Activated T-helper 17 cell treated with anti-CD3 and anti-CD28 coated beads, Interleukin-2, amount 50 U/mL, for 72 hours (primary cell): ENCODE measurements at regions not wholly inside any gene's neighbourhood (a gene's known extent, or its start where the extent isn't known, plus 50 kb on each side); places are given as distances from the start of the nearest gene placed in this dataset.
"Not testable (repeated sequence)": the region's sequence is repeated elsewhere in the genome, so short reads cannot be mapped to it uniquely, and the experiment has no call there.

Source experiments
- ATAC-seq: fragments of 150-1000 bp; cut with Tn5 transposase; replicated peaks from 2 replicates; pipeline ENCODE4 v1.10.0; 2021; ENCODE audit warnings: mild to moderate bottlenecking, moderate library complexity
- H3K27ac Mint-ChIP-seq: one replicate; pipeline ENCODE4 v1.8.0; 2022; ENCODE audit warnings: mixed read lengths
- H3K27me3 Mint-ChIP-seq: one replicate; pipeline ENCODE4 v1.8.0; 2022; ENCODE audit warnings: mixed read lengths
- H3K36me3 Mint-ChIP-seq: one replicate; pipeline ENCODE4 v1.8.0; 2022; ENCODE audit warnings: low read depth, mild to moderate bottlenecking, mixed read lengths
- H3K4me1 Mint-ChIP-seq: one replicate; pipeline ENCODE4 v1.8.0; 2022; ENCODE audit warnings: mixed read lengths
- H3K4me3 Mint-ChIP-seq: one replicate; pipeline ENCODE4 v1.8.0; 2022; ENCODE audit warnings: mild to moderate bottlenecking, mixed read lengths
- H3K9me3 Mint-ChIP-seq: one replicate; pipeline ENCODE4 v1.8.0; 2022; ENCODE audit warnings: mixed read lengths

- H3K4me3 Mint-ChIP-seq, H3K4me1 Mint-ChIP-seq, H3K27me3 Mint-ChIP-seq, H3K36me3 Mint-ChIP-seq, ATAC-seq, H3K9me3 Mint-ChIP-seq, H3K27ac Mint-ChIP-seq: not testable (repeated sequence)
Observed at GRCh38 chr1:208488432-208488831, 244.2 kb upstream of the PLXNA2 start.

GRCh38 chr1:208496467-208497371, 252.5 kb upstream of the PLXNA2 start:
- no peaks in the 10 kb centered on the region for H3K36me3 Mint-ChIP-seq
- no peaks in the 10 kb centered on the region for H3K9me3 Mint-ChIP-seq
- no peak overlapping the region for H3K4me3 Mint-ChIP-seq
- H3K27ac Mint-ChIP-seq = no peak overlapping the region
- ATAC-seq = no peak
- H3K27me3 Mint-ChIP-seq = peaks cover 27% of the 10 kb centered on the region
- H3K4me1 Mint-ChIP-seq = no peaks in the 10 kb centered on the region

GRCh38 chr1:208497866-208498541, 253.8 kb upstream of the PLXNA2 start:
- Mint-ChIP-seq H3K27me3 (peaks cover 27% of the 10 kb centered on the region), H3K27ac (no peak overlapping the region), H3K9me3 (no peaks in the 10 kb centered on the region), H3K36me3 (no peaks in the 10 kb centered on the region), H3K4me3 (no peak overlapping the region), H3K4me1 (no peaks in the 10 kb centered on the region)
- no peak for ATAC-seq

GRCh38 chr1:208499026-208499425, 254.8 kb upstream of the PLXNA2 start:
- no peak overlapping the region for H3K27ac Mint-ChIP-seq
- peaks cover 31% of the 10 kb centered on the region for H3K27me3 Mint-ChIP-seq
- no peak overlapping the region for H3K4me3 Mint-ChIP-seq
- H3K4me1 Mint-ChIP-seq = no peaks in the 10 kb centered on the region
- no peak for ATAC-seq
- H3K36me3 Mint-ChIP-seq = no peaks in the 10 kb centered on the region
- H3K9me3 Mint-ChIP-seq = no peaks in the 10 kb centered on the region

- H3K4me3 Mint-ChIP-seq = no peak overlapping the region
- no peaks in the 10 kb centered on the region for H3K36me3 Mint-ChIP-seq
- no peak for ATAC-seq
- H3K27me3 Mint-ChIP-seq = peaks cover 31% of the 10 kb centered on the region
- H3K27ac Mint-ChIP-seq = no peak overlapping the region
- H3K4me1 Mint-ChIP-seq = no peaks in the 10 kb centered on the region
- no peaks in the 10 kb centered on the region for H3K9me3 Mint-ChIP-seq
Observed at GRCh38 chr1:208499601-208500000, 255.4 kb upstream of the PLXNA2 start.

- Mint-ChIP-seq H3K36me3 (no peaks in the 10 kb centered on the region), H3K4me1 (no peaks in the 10 kb centered on the region), H3K9me3 (no peaks in the 10 kb centered on the region), H3K27ac (no peak overlapping the region), H3K27me3 (peaks cover 35% of the 10 kb centered on the region), H3K4me3 (no peak overlapping the region)
- no peak for ATAC-seq
Observed at GRCh38 chr1:208500375-208500774, 256.2 kb upstream of the PLXNA2 start.

GRCh38 chr1:208501542-208501941, 257.4 kb upstream of the PLXNA2 start:
- no peak for ATAC-seq
- no peak overlapping the region for H3K27ac Mint-ChIP-seq
- no peaks in the 10 kb centered on the region for H3K4me1 Mint-ChIP-seq
- no peak overlapping the region for H3K4me3 Mint-ChIP-seq
- peaks cover 33% of the 10 kb centered on the region for H3K27me3 Mint-ChIP-seq
- no peaks in the 10 kb centered on the region for H3K9me3 Mint-ChIP-seq
- no peaks in the 10 kb centered on the region for H3K36me3 Mint-ChIP-seq

- peaks cover 32% of the 10 kb centered on the region for H3K27me3 Mint-ChIP-seq
- no peaks in the 10 kb centered on the region for H3K36me3 Mint-ChIP-seq
- no peak for ATAC-seq
- H3K9me3 Mint-ChIP-seq = no peaks in the 10 kb centered on the region
- H3K27ac Mint-ChIP-seq = no peak overlapping the region
- no peaks in the 10 kb centered on the region for H3K4me1 Mint-ChIP-seq
- H3K4me3 Mint-ChIP-seq = no peak overlapping the region
Observed at GRCh38 chr1:208503787-208504186, 259.6 kb upstream of the PLXNA2 start.

GRCh38 chr1:208506812-208507211, 262.6 kb upstream of the PLXNA2 start:
- Mint-ChIP-seq H3K36me3 (no peaks in the 10 kb centered on the region), H3K4me1 (no peaks in the 10 kb centered on the region), H3K4me3 (no peak overlapping the region), H3K27ac (no peak overlapping the region), H3K9me3 (no peaks in the 10 kb centered on the region), H3K27me3 (peaks cover 18% of the 10 kb centered on the region)
- no peak for ATAC-seq

- Mint-ChIP-seq H3K27me3 (peaks cover 13% of the 10 kb centered on the region), H3K9me3 (no peaks in the 10 kb centered on the region)
Observed at GRCh38 chr1:208509072-208509471, 264.9 kb upstream of the PLXNA2 start.

GRCh38 chr1:208510192-208510952, 266.2 kb upstream of the PLXNA2 start:
- ATAC-seq = no peak
- H3K9me3 Mint-ChIP-seq = peaks cover 3% of the 10 kb centered on the region
- H3K27ac Mint-ChIP-seq = no peak overlapping the region
- peaks cover 13% of the 10 kb centered on the region for H3K27me3 Mint-ChIP-seq
- no peaks in the 10 kb centered on the region for H3K36me3 Mint-ChIP-seq
- H3K4me3 Mint-ChIP-seq = no peak overlapping the region
- H3K4me1 Mint-ChIP-seq = no peaks in the 10 kb centered on the region

More at GRCh38 chr1:208509072-208509471, 264.9 kb upstream of the PLXNA2 start:
- no peak overlapping the region for H3K4me3 Mint-ChIP-seq
- H3K36me3 Mint-ChIP-seq = no peaks in the 10 kb centered on the region
- ATAC-seq = no peak
- H3K27ac Mint-ChIP-seq = no peak overlapping the region
- no peaks in the 10 kb centered on the region for H3K4me1 Mint-ChIP-seq

GRCh38 chr1:208511242-208511860, 267.2 kb upstream of the PLXNA2 start:
- peaks cover 8% of the 10 kb centered on the region for H3K27me3 Mint-ChIP-seq
- peaks cover 3% of the 10 kb centered on the region for H3K9me3 Mint-ChIP-seq
- no peak overlapping the region for H3K4me3 Mint-ChIP-seq
- H3K27ac Mint-ChIP-seq = no peak overlapping the region
- ATAC-seq = no peak
- no peaks in the 10 kb centered on the region for H3K36me3 Mint-ChIP-seq
- no peaks in the 10 kb centered on the region for H3K4me1 Mint-ChIP-seq

- ATAC-seq = no peak
- Mint-ChIP-seq H3K27me3 (peaks cover 3% of the 10 kb centered on the region), H3K4me1 (no peaks in the 10 kb centered on the region), H3K9me3 (peaks cover 10% of the 10 kb centered on the region), H3K27ac (no peak overlapping the region), H3K4me3 (no peak overlapping the region), H3K36me3 (no peaks in the 10 kb centered on the region)
Observed at GRCh38 chr1:208513799-208514198, 269.6 kb upstream of the PLXNA2 start.

- peaks cover 3% of the 10 kb centered on the region for H3K27me3 Mint-ChIP-seq
- no peaks in the 10 kb centered on the region for H3K36me3 Mint-ChIP-seq
- no peaks in the 10 kb centered on the region for H3K4me1 Mint-ChIP-seq
- no peak for ATAC-seq
- H3K27ac Mint-ChIP-seq = no peak overlapping the region
- H3K9me3 Mint-ChIP-seq = peaks cover 10% of the 10 kb centered on the region
- no peak overlapping the region for H3K4me3 Mint-ChIP-seq
Observed at GRCh38 chr1:208515129-208515528, 270.9 kb upstream of the PLXNA2 start.
